OCI-LY1 (cell line): ENCODE measurements at regions not wholly inside any gene's neighbourhood (a gene's known extent, or its start where the extent isn't known, plus 50 kb on each side); places are given as distances from the start of the nearest gene placed in this dataset.

Experiments
- H2AFZ ChIP-seq: fragments of 200-600 bp; sonication (generic), shearing (Covaris generic); 2 replicates; pipeline ENCODE4 v1.6.0; 2014; ENCODE audit warnings: antibody characterized with exemption, mild to moderate bottlenecking, low read length
- H3F3A ChIP-seq: fragments of 200-600 bp; sonication (generic), shearing (Covaris generic); 2 replicates; pipeline ENCODE4 v1.6.0; 2014; ENCODE audit warnings: mild to moderate bottlenecking, antibody characterized with exemption, low read length, moderate library complexity; ENCODE audit not compliant: insufficient read depth
- H3K27ac ChIP-seq: fragments of 200-600 bp; sonication (generic); 2 replicates; pipeline ENCODE4 v1.5.1; 2014; ENCODE audit warnings: low read length, mixed run types, mild to moderate bottlenecking, low read depth; ENCODE audit not compliant: poor library complexity, severe bottlenecking
- H3K27me3 ChIP-seq: fragments of 200-600 bp; sonication (generic); 2 replicates; pipeline ENCODE4 v1.6.0; 2014; ENCODE audit warnings: antibody characterized with exemption, mild to moderate bottlenecking, low read length, moderate library complexity; ENCODE audit not compliant: insufficient read depth
- H3K36me3 ChIP-seq: fragments of 200-600 bp; sonication (generic); 2 replicates; pipeline ENCODE4 v1.6.1; 2014; ENCODE audit warnings: mild to moderate bottlenecking, antibody characterized with exemption, low read length, moderate library complexity, mixed read lengths; ENCODE audit not compliant: insufficient read depth
- H3K4me1 ChIP-seq: fragments of 200-600 bp; sonication (generic); 2 replicates; pipeline ENCODE4 v1.5.1; 2014; ENCODE audit warnings: mild to moderate bottlenecking, low read length, moderate library complexity; ENCODE audit not compliant: insufficient read depth, severe bottlenecking
- H3K4me2 ChIP-seq: fragments of 200-600 bp; sonication (generic), shearing (Covaris generic); 2 replicates; pipeline ENCODE4 v1.6.1; 2014; ENCODE audit warnings: low read length
- H3K4me3 ChIP-seq: fragments of 200-600 bp; sonication (generic); 2 replicates; pipeline ENCODE4 v1.5.1; 2014; ENCODE audit warnings: low read length, low read depth, mild to moderate bottlenecking, mixed read lengths; ENCODE audit not compliant: poor library complexity, severe bottlenecking
- H3K79me2 ChIP-seq: fragments of 200-600 bp; shearing (Covaris generic); 2 replicates; pipeline ENCODE4 v1.6.1; 2016; ENCODE audit warnings: mixed run types, low read length, mixed read lengths; ENCODE audit not compliant: insufficient read depth
- H3K9ac ChIP-seq: fragments of 200-600 bp; sonication (generic), shearing (Covaris generic); 2 replicates; pipeline ENCODE4 v1.6.1; 2014; ENCODE audit warnings: mild to moderate bottlenecking, low read length, mixed read lengths
- H3K9me2 ChIP-seq: fragments of 200-600 bp; sonication (generic), shearing (Covaris generic); 2 replicates; pipeline ENCODE4 v1.6.1; 2014; ENCODE audit warnings: low read depth, mild to moderate bottlenecking, low read length, mixed read lengths
- H3K9me3 ChIP-seq: fragments of 200-600 bp; shearing (Covaris generic); 2 replicates; pipeline ENCODE4 v1.6.1; 2014; ENCODE audit warnings: low read length, mixed read lengths
- H4K20me1 ChIP-seq: fragments of 200-600 bp; sonication (generic), shearing (Covaris generic); 2 replicates; pipeline ENCODE4 v1.6.0; 2016; ENCODE audit warnings: mild to moderate bottlenecking, low read length; ENCODE audit not compliant: insufficient read depth
- EZH2 ChIP-seq: fragments of 200-600 bp; sonication (generic), shearing (Covaris generic); IDR thresholded peaks from 2 replicates; pipeline ENCODE4 v1.8.0; 2017; ENCODE audit warnings: borderline replicate concordance, mixed run types, mild to moderate bottlenecking, antibody characterized with exemption, low read length, moderate library complexity, mixed read lengths
- TF ChIP-seq, protein P1 (sequence below): fragments of 200-600 bp; sonication (generic), shearing (Covaris generic); IDR thresholded peaks from 2 replicates; pipeline ENCODE4 v1.5.1; 2017; ENCODE audit warnings: mild to moderate bottlenecking, antibody characterized with exemption, low read length, moderate library complexity, mixed read lengths

DNA sequence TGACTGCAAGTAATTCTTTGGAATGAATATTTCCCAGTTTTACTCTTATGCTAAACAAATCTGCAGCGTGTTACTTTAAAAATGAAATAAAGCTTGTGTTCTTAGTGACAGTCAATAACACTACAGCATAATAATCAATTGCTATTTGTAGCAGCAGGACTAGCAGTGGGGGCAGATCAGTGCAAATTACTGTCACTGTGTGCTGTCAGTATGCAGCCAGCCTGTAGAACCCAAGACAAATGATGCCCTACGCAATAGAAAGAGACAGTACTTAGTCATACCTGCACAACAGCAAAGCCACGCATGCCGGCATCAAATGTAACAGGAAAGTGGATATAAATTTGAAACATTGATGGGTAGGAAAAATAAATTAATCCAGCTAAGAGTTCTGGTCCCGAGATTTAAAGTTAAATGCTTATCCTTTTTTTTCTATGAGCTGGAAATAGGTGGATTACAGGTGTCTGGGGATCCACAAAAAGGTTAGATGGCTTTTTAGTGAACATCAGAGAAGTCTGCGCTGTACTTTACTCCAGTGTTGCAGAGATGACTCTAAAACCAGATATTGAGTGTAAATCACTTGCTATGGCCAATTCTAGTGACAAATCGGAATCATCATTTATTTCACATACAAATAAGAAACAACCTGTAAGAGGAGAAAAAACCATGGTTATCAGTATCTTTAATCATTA is 812.4 kb upstream of the ZEB2 start:
- Histone ChIP-seq H3K4me3 (no peak overlapping the region), H2AFZ (peak overlapping the region; percentile 98; the same call in 1 of the 2 replicates)

DNA sequence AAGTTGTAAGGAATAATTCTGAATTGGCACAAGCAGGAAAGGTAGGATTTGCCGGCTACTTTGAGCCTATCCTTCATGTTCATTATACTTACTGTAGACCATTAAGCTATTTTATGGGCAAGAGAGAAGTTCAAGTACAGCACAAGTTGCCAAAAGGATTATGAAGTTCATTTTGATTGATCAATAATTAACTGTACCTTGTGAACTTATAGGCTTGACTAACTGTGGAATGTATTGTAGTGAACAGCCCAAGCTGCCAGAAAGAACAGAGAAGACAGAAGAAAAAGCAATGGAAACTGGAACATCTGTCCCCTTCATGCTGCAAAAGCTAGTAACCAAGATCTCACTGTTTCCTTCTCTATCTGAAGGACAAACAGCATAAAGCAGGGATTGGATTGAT is 810.1 kb upstream of the ZEB2 start:
- no peaks in the 10 kb centered on the region for H4K20me1 ChIP-seq
- no peak overlapping the region for H3K4me2 ChIP-seq
- H2AFZ ChIP-seq = no peak overlapping the region
- H3K27ac ChIP-seq = no peak overlapping the region
- no peaks in the 10 kb centered on the region for H3K27me3 ChIP-seq
- H3K4me1 ChIP-seq = peaks cover 16% of the 10 kb centered on the region
- no peaks in the 10 kb centered on the region for H3K36me3 ChIP-seq
- no peak overlapping the region for H3K4me3 ChIP-seq
- H3K9ac ChIP-seq = no peak overlapping the region
- H3K79me2 ChIP-seq = no peaks in the 10 kb centered on the region
- no peaks in the 10 kb centered on the region for H3K9me2 ChIP-seq
- H3K9me3 ChIP-seq = no peaks in the 10 kb centered on the region; the same call in 1 of the 2 replicates
- no peak for TF ChIP-seq EZH2
- TF ChIP-seq, protein P1, sequence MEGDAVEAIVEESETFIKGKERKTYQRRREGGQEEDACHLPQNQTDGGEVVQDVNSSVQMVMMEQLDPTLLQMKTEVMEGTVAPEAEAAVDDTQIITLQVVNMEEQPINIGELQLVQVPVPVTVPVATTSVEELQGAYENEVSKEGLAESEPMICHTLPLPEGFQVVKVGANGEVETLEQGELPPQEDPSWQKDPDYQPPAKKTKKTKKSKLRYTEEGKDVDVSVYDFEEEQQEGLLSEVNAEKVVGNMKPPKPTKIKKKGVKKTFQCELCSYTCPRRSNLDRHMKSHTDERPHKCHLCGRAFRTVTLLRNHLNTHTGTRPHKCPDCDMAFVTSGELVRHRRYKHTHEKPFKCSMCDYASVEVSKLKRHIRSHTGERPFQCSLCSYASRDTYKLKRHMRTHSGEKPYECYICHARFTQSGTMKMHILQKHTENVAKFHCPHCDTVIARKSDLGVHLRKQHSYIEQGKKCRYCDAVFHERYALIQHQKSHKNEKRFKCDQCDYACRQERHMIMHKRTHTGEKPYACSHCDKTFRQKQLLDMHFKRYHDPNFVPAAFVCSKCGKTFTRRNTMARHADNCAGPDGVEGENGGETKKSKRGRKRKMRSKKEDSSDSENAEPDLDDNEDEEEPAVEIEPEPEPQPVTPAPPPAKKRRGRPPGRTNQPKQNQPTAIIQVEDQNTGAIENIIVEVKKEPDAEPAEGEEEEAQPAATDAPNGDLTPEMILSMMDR = no peak
- H3F3A ChIP-seq = no peaks in the 10 kb centered on the region

More for the DNA sequence above, 812.4 kb upstream of the ZEB2 start:
- Histone ChIP-seq H3K9me2 (no peaks in the 10 kb centered on the region), H4K20me1 (no peaks in the 10 kb centered on the region), H3K36me3 (no peaks in the 10 kb centered on the region), H3K27me3 (no peaks in the 10 kb centered on the region), H3K9ac (no peak overlapping the region), H3K79me2 (no peaks in the 10 kb centered on the region), H3K4me2 (no peak overlapping the region), H3K27ac (no peak overlapping the region), H3F3A (no peaks in the 10 kb centered on the region), H3K4me1 (peaks cover 16% of the 10 kb centered on the region), H3K9me3 (no peaks in the 10 kb centered on the region)
- TF ChIP-seq, protein P1 = no peak
- no peak for TF ChIP-seq EZH2

DNA sequence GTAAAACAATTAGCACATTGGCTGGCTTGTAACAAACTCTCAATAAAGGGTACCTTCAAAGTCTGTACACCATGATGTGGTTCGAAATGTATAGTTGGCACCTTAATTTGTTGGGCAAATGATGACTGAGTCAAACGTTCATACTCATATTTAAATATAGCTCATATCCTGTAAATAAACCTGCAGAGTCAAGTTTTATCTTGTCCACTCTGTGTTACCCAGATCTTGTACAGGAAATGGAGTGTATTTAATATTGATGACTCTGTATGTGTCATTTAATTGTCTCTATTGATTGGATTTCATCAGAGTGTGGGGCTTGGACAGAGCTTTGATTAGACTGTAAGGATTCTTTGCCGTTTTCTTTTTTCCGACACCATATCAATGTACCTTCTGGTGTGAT is 805.6 kb upstream of the ZEB2 start:
- H2AFZ ChIP-seq = no peak overlapping the region
- H3K4me3 ChIP-seq = no peak overlapping the region
- no peak for TF ChIP-seq EZH2
- TF ChIP-seq, protein P1 = no peak
- H3K9me2 ChIP-seq = no peaks in the 10 kb centered on the region
- no peaks in the 10 kb centered on the region for H4K20me1 ChIP-seq
- no peaks in the 10 kb centered on the region for H3K27me3 ChIP-seq
- no peaks in the 10 kb centered on the region for H3K79me2 ChIP-seq
- no peaks in the 10 kb centered on the region for H3F3A ChIP-seq
- H3K4me1 ChIP-seq = peaks cover 22% of the 10 kb centered on the region
- no peak overlapping the region for H3K27ac ChIP-seq
- no peaks in the 10 kb centered on the region for H3K36me3 ChIP-seq
- no peaks in the 10 kb centered on the region; the same call in 1 of the 2 replicates for H3K9me3 ChIP-seq
- no peak overlapping the region for H3K9ac ChIP-seq
- H3K4me2 ChIP-seq = no peak overlapping the region
